ENCODE measurements at regions not wholly inside any gene's neighbourhood (a gene's known extent, or its start where the extent isn't known, plus 50 kb on each side); places are given as distances from the start of the nearest gene placed in this dataset.

- peak; percentile 64 for DNase-seq (ENCODE audit: low read depth)
- no peak overlapping the region for H3K4me3 ChIP-seq (ENCODE audit: control insufficient read depth, low read depth, low read length)
- peak; percentile 6 for TF ChIP-seq CTCF (IDR thresholded peaks at IDR 0.05; ENCODE audit: control insufficient read depth, insufficient read depth, low read depth, low read length, missing control alignments)
Measured at GRCh38 chrX:150062292-150063137, 124.2 kb upstream of the EOLA2 start.

GRCh38 chrX:150063138-150063518 lies 124.8 kb upstream of the EOLA2 start:
- TF ChIP-seq CTCF (IDR thresholded peaks at IDR 0.05; ENCODE audit: control insufficient read depth, insufficient read depth, low read depth, low read length, missing control alignments): no peak
- H3K4me3 ChIP-seq (ENCODE audit: control insufficient read depth, low read depth, low read length): no peak overlapping the region
- DNase-seq (ENCODE audit: low read depth): no peak

GRCh38 chrX:150063674-150064073 lies 125.4 kb upstream of the EOLA2 start:
- no peak for DNase-seq (ENCODE audit: low read depth)
- H3K4me3 ChIP-seq (ENCODE audit: control insufficient read depth, low read depth, low read length): no peak overlapping the region
- no peak for TF ChIP-seq CTCF (IDR thresholded peaks at IDR 0.05; ENCODE audit: control insufficient read depth, insufficient read depth, low read depth, low read length, missing control alignments)

GRCh38 chrX:150074175-150074574 lies 135.9 kb upstream of the EOLA2 start:
- no peak overlapping the region for H3K4me3 ChIP-seq (ENCODE audit: control insufficient read depth, low read depth, low read length)
- no peak for TF ChIP-seq CTCF (IDR thresholded peaks at IDR 0.05; ENCODE audit: control insufficient read depth, insufficient read depth, low read depth, low read length, missing control alignments)
- DNase-seq (ENCODE audit: low read depth): no peak

GRCh38 chrX:150080497-150080896 lies 142.2 kb upstream of the EOLA2 start:
- TF ChIP-seq CTCF (IDR thresholded peaks at IDR 0.05; ENCODE audit: control insufficient read depth, insufficient read depth, low read depth, low read length, missing control alignments): no peak
- no peak for DNase-seq (ENCODE audit: low read depth)
- H3K4me3 ChIP-seq (ENCODE audit: control insufficient read depth, low read depth, low read length): no peak overlapping the region

GRCh38 chrX:150081076-150081475 lies 142.8 kb upstream of the EOLA2 start:
- no peak for TF ChIP-seq CTCF (IDR thresholded peaks at IDR 0.05; ENCODE audit: control insufficient read depth, insufficient read depth, low read depth, low read length, missing control alignments)
- no peak overlapping the region for H3K4me3 ChIP-seq (ENCODE audit: control insufficient read depth, low read depth, low read length)
- DNase-seq (ENCODE audit: low read depth): no peak

All from AG09309 (cell line).